Heart left ventricle (tissue), 16 donors: ENCODE measurements at regions not wholly inside any gene's neighbourhood (a gene's known extent, or its start where the extent isn't known, plus 50 kb on each side); places are given as distances from the start of the nearest gene placed in this dataset.
A peak's percentile ranks its signal among the peaks of the same experiment; 100 is the strongest.

Experiments used
- ATAC-seq, 4 donors: fragments of 200-7000 bp; cut with Tn5 transposase; one replicate each; pipeline ENCODE4 v1.9.1; 2020 to 2022; ENCODE audit warnings: moderate library complexity in 4 of 4, mild to moderate bottlenecking in 3 of 4, moderate number of reproducible peaks in 1 of 4
- DNase-seq, 5 donors: peaks; one replicate each; pipeline ENCODE4 v3.0.0-alpha.2; 2020
- H3K27ac ChIP-seq, 12 donors: fragments of 200-600 bp; sonication (generic) in 4 of 12; one replicate each; pipeline versions ENCODE4 v1.5.0 to v1.8.0; 2016 to 2022; ENCODE audit warnings: mild to moderate bottlenecking in 2 of 12
- H3K27me3 ChIP-seq, 9 donors: fragments of 200-600 bp; sonication (generic) in 2 of 9; one replicate each; pipeline versions ENCODE4 v1.5.1 to v1.8.0; 2016 to 2022; ENCODE audit warnings: mild to moderate bottlenecking in 3 of 9
- H3K36me3 ChIP-seq, 9 donors: fragments of 200-600 bp; sonication (generic) in 2 of 9; one replicate each; pipeline versions ENCODE4 v1.5.0 to v1.8.0; 2018 to 2022; ENCODE audit warnings: mild to moderate bottlenecking in 2 of 9
- H3K4me1 ChIP-seq, 12 donors: fragments of 200-600 bp; sonication (generic) in 4 of 12; one replicate each; pipeline versions ENCODE4 v1.5.0 to v1.8.0; 2016 to 2022; ENCODE audit warnings: mild to moderate bottlenecking in 3 of 12
- H3K4me3 ChIP-seq, 12 donors: fragments of 200-600 bp; sonication (generic) in 4 of 12; one replicate each; pipeline versions ENCODE4 v1.5.0 to v1.8.0; 2017 to 2022; ENCODE audit warnings: mild to moderate bottlenecking in 9 of 12, moderate library complexity in 4 of 12
- H3K9me3 ChIP-seq, 12 donors: fragments of 200-600 bp; sonication (generic) in 4 of 12; one replicate each; pipeline versions ENCODE4 v1.5.0 to v1.8.0; 2016 to 2022; ENCODE audit warnings: mild to moderate bottlenecking in 1 of 12
- CTCF ChIP-seq, 12 donors: fragments of 200-600 bp; sonication (generic) in 4 of 12; IDR thresholded peaks; one replicate each; pipeline versions ENCODE4 v1.5.0 to v1.8.0; 2018 to 2022; ENCODE audit warnings: antibody characterized with exemption in 12 of 12, mild to moderate bottlenecking in 5 of 12
- POLR2A ChIP-seq, 2 donors: fragments of 450-650 bp; IDR thresholded peaks; one replicate each; pipeline ENCODE4 v1.6.1; 2017; ENCODE audit warnings: antibody characterized with exemption in 2 of 2, mild to moderate bottlenecking in 2 of 2, moderate library complexity in 2 of 2
- WGBS, 4 donors: extraction: QIAGEN DNeasy Blood & Tissue Kit in 2 of 4; methylation state at CpG; one replicate each; pipeline versions ENCODE4 v1.1.5 to v1.1.7; 2013 to 2018; 5-methylcytosine and 5-hydroxymethylcytosine counted together
- intact Hi-C, 10 donors: fragments of 100-400 bp; cut with DNase I; formaldehyde crosslinking; loops; one replicate each; pipeline versions ENCODE4 v1.11.1 to v1.14.2; 2022
- donor health status: ischemic (EF 13 %, LVEDD 7.1; RV severe dilation, severe dysfunction).
- donor health status: healthy with polysubstance abuse.
- donor health status: DM: no; HTN: yes; CAD: no.
- donor health status: DM: no; HTN: no; CAD: no.
- donor health status: ischemic (EF 25% LVEDD 6.9; RV normal size, moderate dysfunction).
- donor health status: ischemic (EF 25% LVEDD 5.7; RV mildly dilated, moderate dysfunction).
- donor health status: healthy.
- donor health status: DM: yes; HTN: yes; CAD: no.
- donor health status: ischemic (EF 35%, LVEDD 5.7; RV mildly dilated, moderate dysfunction).
- donor health status: nonischemic (EF 11% LVEDD 7.7; RV severe dilation, severe dysfunction).
- donor health status: DM: yes; HTN: yes; CAD: no.
- donor health status: PGD.
- donor health status: ischemic (EF 29% LVEDD 5.4; RV normal size, mild dysfunction).
- donor health status: nonischemic (EF 23%, LVEDD 6.1; RV moderate dilation, normal function).

- TF ChIP-seq CTCF (IDR thresholded peaks at IDR 0.05) (no peak), POLR2A (IDR thresholded peaks at IDR 0.05) (no peak)
- intact Hi-C loops: no loop called here
- Histone ChIP-seq H3K27me3 (peaks cover 0 to 9% (median 3%) of the 10 kb centered on the region in 9 donors), H3K4me3 (no peak overlapping the region), H3K36me3 (no peaks in the 10 kb centered on the region), H3K9me3 (no peaks in the 10 kb centered on the region), H3K4me1 (peaks cover 0 to 24% (median 5%) of the 10 kb centered on the region in 12 donors), H3K27ac (no peak overlapping the region)
- ATAC-seq (no peak), DNase-seq (no peak)
These were observed 226.8 kb upstream of the HMGA2 start for GRCh38 chr12:65597527-65597926.

GRCh38 chr12:65598688-65599087 lies 225.6 kb upstream of the HMGA2 start:
- intact Hi-C loops: no loop called here
- H3K4me3 ChIP-seq: no peak overlapping the region
- no peak overlapping the region for H3K27ac ChIP-seq
- peaks cover 0 to 27% (median 11%) of the 10 kb centered on the region in 12 donors for H3K4me1 ChIP-seq
- H3K27me3 ChIP-seq: peaks cover 0 to 9% (median 3%) of the 10 kb centered on the region in 9 donors
- DNase-seq (no peak), ATAC-seq (no peak)
- no peaks in the 10 kb centered on the region for H3K9me3 ChIP-seq
- H3K36me3 ChIP-seq: no peaks in the 10 kb centered on the region
- TF ChIP-seq POLR2A (IDR thresholded peaks at IDR 0.05) (no peak), CTCF (IDR thresholded peaks at IDR 0.05) (no peak)
- WGBS, 4 donors: 65 to 85% (median 73%) methylated on average over 1 of the region's 1 CpG

- H3K27me3 ChIP-seq: peaks cover 0 to 14% (median 3%) of the 10 kb centered on the region in 9 donors
These were observed 222.1 kb upstream of the HMGA2 start for GRCh38 chr12:65602253-65602609.

More at GRCh38 chr12:65602253-65602609, 222.1 kb upstream of the HMGA2 start:
- Histone ChIP-seq H3K4me3 (peak overlapping the region in 3 of 12 donors; percentile 35 to 51 (median 50)), H3K27ac (peak overlapping the region in 1 of 12 donors; percentile 53), H3K36me3 (no peaks in the 10 kb centered on the region), H3K9me3 (peaks cover 0 to 4% (median 0%) of the 10 kb centered on the region in 12 donors), H3K4me1 (peaks cover 0 to 25% (median 16%) of the 10 kb centered on the region in 12 donors)
- WGBS, 4 donors: 31 to 44% (median 35%) methylated on average over 5 of the region's 5 CpGs
- intact Hi-C loops: loop anchor here in 8 of 10 donors (1.0 to 10.0 kb wide), 10 partner anchors 45 to 485 kb away; no protein-coding TSS in a partner anchor
- TF ChIP-seq POLR2A (IDR thresholded peaks at IDR 0.05) (no peak), CTCF (IDR thresholded peaks at IDR 0.05) (no peak)
- DNase-seq (no peak), ATAC-seq (no peak)
